ENCODE measurements at regions not wholly inside any gene's neighbourhood (a gene's known extent, or its start where the extent isn't known, plus 50 kb on each side); places are given as distances from the start of the nearest gene placed in this dataset.

- TF ChIP-seq CTCF (IDR thresholded peaks at IDR 0.05) (no peak), SIN3A (IDR thresholded peaks at IDR 0.05; ENCODE audit: borderline replicate concordance, insufficient read depth, low read depth, low read length) (no peak), REST (IDR thresholded peaks at IDR 0.05; ENCODE audit: insufficient read depth in 1 of 2, low read depth in 2 of 2, low read length in 1 of 2) (no peak)
These were observed 119.6 kb upstream of the DOK5 start for GRCh38 chr20:54355631-54356280.
